Stimulated activated CD4-positive, alpha-beta T cell treated with anti-CD3 and anti-CD28 coated beads, Interleukin-15, amount 100 ng/mL, for 48 hours (primary cell): ENCODE measurements at regions not wholly inside any gene's neighbourhood (a gene's known extent, or its start where the extent isn't known, plus 50 kb on each side); places are given as distances from the start of the nearest gene placed in this dataset.

Experiments
- DNase-seq, 2 donors: peaks; one replicate each; pipeline ENCODE4 v3.0.0-alpha.2; 2020; ENCODE audit warnings: low read depth in 2 of 2

DNA sequence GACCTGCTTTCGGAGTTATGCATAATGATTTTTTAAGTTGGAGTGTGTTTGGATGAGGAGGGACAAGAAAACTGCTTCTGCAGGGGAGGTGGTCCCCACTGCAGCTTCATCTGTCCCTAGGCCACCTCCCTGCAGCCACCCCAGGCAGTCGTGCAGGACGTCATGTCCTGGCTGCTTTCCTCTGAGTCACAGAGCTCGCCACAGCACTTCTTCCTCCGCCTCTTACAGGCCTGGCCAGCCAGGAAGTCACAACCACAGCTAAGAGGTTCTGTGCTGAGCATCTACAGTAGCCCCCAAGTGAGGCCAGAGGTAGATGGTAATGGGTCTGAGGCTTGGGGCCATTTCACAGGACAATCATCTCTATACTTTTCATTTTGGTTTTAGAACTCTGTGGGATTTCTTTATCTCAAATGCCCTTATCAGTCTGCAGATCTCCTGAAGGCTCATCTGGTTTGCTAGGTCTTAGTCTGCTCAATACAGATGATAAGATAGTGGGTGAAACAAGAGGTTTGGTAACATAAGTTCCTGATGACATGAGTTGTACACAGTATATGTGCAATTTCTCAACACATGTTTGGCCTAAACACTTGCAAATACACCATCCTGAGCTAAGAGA, 106.4 kb downstream of the ARF6 start:
- peak; percentile 70 to 77 for DNase-seq

DNA sequence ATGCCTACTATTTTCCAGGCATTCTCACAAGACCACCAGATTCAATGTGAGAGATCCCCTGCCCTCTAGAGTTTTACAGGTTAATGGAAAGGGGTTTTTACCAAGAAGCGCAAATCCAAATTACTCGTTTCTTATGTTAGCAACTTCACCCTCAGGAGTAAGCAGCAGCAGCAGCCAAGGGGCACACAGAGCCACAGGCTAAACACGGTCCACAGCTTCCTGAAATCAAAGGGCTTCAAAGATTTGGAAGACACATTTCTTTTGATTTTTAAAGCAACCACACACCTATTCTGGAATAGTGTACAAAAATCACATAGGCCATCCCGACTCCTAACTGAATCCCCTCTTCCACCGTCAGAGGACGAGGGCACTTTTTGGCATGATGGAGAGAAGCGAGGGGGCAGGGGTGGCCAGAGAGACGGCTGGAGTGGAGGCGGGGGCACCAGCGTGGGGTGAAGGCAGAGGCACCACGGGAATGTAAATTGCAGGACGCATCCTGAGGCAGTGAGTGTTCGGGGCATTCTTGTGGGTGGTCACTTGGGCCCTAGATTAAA, 107.0 kb downstream of the ARF6 start:
- DNase-seq: no peak

DNA sequence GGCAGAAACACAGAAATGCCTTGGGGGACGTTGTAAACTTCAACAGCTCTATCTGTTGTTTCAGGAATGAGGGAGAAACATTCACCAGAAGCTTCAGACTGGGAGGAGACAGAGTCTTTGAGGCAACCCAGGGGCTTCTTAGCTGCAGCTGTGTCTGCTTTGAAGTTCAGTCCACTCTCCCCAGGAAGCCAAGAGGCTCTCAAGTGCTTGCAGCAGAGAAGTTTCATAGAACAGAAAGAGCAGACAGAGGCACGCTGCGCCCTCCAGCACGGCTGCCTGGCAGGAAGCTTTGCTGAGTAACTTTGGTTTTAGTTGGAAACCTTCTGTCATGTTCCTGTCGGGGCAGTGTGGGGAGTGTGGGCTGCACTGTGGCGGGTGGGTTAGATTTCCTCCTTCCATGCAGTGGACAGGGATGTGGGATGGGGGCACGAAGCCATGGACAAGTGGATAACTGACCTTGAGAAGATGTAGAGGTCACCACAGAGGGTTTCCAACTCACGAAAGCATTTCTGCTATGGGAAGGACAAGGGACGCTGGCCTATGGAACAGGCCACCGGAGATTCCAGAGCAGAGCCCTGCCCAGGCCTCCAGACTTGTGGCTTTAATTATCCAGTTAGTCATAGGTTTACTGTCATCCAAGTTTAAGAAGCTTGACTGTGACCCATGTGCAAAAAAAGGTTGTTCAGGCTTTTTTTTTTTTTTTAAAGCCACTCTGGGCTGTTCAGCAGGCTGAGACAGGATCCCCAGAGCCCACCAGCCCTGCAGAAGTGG, 107.7 kb downstream of the ARF6 start:
- peak; percentile 70 to 77 for DNase-seq

DNA sequence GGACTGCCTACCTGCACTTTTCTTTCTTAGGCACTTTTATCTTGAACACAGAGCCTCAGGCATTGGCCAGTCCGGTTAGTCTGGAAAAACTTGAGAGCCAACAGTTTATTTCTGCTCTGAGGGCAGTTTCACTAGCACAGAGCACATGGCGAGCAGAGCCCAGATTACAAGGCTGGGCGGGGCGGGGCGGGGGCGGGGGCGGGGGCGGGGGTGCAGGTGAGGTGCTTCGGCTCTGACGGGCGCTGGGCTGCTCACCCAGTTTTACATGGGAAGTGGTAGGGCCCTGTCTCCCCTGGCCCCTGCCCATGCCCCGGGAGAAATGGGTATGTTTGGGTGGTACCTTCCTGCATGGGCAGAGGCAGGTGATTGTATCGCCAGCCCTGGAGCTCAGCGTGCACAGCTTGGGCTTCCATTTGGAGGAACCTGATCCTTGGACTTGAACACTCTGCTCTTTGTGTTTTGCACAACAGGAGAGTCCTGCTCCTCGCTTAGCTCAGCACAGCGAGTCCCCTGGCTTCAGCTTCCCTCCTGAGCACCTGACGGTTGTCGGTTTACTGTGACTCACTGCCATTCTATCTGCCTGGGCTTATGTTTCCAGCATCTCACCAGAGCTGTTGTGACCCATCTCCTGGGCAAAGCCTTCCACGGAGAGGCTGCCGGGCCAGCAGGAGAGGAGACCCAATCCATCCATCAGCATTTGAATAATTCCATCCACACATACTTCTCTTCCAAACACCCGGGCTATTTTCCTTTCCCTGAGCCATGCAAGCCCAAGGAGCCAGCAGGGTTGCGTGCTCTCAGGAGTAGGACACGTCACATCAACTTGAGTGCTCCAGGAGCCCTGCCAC, 108.5 kb downstream of the ARF6 start:
- peak; percentile 61 to 73 for DNase-seq

DNA sequence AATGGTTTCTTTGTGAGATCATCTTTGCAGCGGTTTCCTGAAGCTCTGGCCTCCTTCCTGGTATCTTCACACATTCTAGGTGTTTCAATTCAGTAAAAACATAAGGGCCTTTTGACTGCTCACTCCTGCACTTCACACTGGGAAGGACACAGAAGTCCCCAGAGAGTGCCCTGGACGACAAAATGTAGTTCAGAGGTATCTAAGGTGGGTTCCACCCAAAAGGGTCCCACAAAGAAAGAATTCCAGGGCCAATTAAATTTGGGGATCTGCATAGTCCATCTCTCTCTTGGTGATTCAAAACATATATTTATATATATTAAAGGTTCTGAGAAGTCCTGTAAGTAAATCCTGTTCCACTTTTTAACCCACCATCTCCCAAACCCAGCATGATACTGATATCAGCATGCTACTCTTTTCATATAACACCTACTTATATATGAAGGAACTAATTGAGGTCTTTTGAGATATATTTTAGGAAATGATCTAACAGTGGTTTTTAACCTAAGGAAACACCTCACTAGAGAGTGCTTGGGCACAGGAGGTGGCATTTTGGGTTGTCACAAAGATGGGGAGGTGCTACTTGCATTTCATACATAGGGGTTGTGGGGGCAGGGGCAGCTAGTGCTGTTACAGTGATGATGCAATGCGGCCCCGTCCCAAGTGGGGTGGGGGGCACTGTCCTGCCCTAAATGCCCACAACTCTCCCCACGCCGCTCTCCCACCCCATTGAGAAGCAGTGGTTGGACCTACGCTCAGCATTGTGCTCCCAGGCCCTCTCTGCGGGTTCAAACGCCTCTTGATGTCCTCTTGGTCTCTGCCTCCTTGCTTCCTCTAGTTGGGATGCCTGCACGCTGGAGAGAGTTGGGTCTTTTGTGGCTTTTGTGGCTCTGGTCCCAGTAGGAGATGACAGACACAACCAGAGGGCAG, 109.4 kb downstream of the ARF6 start:
- peak; percentile 56 to 61 for DNase-seq

DNA sequence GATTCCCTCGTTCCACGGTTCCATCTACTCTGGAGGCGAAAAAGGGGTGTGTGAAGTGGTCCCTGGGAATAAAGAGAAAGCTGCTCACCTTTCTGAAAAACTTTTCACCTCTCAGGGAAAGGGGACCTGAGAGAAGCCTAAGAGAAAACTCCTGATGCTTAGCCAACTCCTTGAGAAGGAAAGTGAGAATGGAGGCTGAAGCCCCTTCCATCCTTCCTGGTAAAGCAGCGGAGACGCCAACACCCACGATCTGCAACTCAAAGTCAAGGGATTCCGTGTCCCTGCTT, 110.0 kb downstream of the ARF6 start:
- no peak for DNase-seq

DNA sequence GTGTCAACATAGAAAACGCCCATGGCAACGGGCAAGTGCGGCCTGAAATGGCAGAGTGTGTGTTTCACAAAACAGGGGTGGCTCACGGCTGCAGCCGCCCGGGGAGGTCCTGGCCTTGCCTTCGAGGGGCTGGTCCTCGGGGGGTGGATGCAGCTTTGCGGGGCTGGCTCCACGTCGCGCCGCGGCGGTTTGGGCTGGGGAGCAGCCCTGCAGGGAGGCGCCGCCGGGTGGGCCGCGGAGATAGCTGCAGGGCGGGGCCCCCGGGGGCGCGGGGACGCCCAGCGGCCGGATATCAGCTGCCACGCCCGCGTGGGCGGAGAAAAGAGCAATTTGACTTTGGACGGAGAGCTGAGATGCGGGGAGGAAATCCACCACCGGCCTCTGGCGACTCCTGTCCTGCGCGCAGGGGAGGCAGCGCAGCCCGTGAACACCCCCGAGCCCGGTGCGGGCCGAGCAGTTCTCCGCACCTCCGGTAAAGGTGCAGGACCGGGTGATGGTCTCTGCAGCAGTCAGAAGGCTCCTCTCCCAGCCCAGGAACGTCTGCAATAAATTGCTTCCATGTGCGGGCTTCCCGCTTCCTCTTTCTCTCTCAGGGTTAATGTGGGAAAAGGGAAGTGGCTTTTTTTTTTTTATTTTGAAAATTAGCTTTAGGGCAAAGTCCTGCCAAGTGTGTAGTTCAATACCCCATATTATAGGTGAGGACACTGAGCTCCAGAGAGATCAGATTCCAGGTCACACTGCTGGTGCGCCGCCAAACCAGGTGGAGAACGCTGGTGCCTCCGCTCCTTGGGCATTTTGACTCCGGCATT, 110.5 kb downstream of the ARF6 start:
- peak; percentile 66 to 77 for DNase-seq

DNA sequence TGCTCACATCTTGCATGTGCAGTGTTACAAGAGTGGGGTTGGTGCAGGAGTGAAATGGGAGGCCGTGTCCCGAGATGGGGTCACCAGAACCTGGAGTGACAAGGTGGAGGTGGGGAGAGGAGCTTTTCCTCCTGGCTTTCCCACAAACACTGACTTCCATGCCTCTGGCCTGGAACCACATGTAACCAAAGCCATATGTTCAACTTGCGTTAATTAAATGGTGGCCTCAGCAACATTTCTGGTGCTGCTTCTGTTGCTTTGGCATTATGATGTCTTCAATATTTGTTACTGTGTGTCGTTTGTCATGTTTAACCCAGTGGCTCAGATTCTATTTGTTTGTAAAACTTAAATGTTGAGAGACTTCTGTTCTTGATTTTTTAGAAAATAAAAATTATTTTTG, 110.2 kb downstream of the VCPKMT start:
- DNase-seq: no peak

DNA sequence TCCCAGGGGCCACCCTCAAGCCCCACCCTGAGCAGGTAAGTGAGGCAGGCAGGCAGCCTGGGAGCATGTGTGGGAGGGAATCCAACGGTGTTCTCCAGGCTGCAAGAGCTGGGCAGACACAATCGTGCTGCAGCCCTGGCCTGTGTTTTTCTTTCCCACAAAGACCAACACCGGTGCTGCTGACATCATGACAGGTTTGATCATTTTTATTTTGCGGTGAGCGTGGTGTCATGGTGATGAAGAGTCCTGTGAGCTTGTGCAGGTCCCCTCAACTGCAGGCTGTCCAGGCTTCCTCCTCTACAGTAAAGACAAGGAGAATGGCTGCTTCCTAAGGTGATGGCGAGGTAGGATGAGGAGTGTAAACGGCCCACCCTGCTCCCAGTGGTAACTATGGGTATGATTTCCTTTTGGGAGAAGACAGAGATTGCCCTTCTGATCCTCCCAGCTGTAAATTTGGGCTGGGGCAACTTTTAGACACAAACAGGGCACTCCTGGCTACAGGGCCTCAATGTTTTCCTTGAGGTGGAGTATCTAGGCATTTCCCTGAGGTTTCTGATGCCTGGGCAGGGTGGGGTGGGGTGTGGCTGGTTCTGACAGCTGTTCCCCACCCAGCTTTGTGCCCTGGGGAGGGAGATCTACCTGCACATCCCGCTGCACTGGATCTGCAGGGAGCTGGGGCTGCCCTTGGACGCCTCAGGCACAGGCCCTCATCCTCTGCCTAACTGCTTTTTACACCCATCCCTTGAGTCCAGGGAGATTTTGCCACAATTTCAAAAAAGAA, 109.1 kb downstream of the VCPKMT start:
- DNase-seq: no peak

DNA sequence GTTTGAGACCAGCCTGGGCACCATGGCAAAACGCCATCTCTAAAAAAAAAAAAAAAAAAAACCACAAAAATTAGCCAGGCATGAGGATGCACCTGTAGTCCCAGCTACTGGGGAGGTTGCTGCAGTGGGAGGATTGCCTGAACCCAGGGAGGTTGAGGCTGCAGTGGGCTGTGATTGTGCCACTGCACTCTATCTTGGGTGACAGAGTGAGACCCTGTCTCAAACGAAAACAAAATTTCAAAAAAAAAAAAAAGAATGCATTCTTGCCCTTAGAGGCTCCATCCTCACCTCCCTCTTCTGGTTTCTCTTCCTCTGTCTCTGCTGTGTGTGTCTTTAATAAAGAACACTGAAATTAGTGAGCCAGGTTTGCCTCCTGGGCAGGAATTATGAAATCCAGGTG, 107.8 kb downstream of the VCPKMT start:
- no peak for DNase-seq

DNA sequence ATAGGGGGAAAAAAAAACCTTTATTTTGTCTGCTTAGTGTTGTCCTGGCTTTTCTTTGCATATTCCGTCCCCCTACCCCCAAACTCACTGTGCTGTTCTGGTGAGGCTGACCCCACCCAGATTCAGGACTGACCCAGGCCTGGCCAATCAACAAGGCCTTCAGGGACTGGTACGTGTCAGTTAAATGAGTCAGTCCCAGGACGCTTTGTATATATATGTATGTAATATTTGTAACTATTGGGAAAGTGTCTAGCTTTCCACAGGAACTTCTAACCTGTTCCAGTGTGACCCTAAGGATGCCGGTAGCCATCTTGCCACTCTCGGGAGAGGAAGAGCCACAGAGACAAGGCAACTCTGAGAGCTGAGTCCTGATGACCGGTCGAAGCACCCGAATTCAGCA, 107.4 kb downstream of the VCPKMT start:
- DNase-seq: no peak

DNA sequence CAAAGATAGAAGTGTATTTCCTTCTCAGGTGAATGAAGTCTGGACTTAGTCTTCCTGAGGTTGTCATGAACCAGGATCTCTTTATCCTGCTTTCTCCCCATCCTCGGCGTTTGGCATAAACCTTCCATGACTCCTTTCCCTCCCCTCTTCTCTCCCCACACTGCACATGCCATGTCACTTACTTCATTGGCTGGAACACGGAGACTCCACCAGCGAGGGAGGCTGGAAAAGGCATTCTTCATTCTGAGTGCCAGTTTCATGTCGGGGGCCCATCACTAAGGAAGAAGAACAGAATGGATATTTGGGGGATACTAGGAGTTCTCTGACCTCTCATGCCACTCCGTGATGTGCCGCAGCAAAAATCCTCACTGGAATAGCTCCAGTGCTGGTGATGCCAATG, 105.6 kb downstream of the VCPKMT start:
- DNase-seq: no peak

DNA sequence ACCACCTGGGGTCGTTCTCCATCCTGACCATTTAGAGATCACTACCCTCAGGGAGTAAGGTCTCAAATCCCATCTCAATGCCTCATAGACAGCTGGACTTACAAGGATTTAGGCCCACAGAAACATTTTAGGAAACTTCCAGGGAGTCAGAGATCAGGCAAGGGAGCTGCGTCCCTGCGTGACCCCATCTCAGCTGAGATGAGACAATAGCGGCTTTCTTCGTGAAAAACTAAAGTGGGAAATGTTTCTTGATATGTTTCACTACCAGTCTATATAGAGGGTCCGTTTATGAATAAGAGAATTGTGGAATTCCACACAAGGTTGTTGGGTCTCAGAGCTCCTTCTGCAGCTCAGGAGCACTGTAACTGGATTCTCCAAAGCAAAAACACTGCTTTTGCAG, 105.1 kb downstream of the VCPKMT start:
- no peak for DNase-seq

DNA sequence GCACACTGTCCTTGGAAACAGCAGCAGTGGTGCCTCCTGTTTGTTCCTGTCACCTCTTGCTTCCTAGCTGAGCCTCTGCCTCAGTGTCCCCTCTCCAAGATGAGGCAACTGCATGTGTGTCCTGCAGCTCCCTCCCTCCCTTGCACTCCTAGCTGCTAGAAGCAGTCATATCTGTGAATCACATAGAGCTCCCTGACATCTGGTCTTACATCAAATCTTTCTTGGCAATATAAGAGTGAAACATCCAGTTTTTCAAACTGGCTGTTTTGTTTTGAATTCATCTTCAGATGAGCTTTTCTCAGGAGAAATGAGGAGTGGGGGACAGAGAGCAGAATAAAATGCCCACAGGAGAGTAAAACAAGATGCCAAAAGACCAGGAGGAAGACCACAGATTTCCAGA, 103.7 kb downstream of the VCPKMT start:
- no peak for DNase-seq

DNA sequence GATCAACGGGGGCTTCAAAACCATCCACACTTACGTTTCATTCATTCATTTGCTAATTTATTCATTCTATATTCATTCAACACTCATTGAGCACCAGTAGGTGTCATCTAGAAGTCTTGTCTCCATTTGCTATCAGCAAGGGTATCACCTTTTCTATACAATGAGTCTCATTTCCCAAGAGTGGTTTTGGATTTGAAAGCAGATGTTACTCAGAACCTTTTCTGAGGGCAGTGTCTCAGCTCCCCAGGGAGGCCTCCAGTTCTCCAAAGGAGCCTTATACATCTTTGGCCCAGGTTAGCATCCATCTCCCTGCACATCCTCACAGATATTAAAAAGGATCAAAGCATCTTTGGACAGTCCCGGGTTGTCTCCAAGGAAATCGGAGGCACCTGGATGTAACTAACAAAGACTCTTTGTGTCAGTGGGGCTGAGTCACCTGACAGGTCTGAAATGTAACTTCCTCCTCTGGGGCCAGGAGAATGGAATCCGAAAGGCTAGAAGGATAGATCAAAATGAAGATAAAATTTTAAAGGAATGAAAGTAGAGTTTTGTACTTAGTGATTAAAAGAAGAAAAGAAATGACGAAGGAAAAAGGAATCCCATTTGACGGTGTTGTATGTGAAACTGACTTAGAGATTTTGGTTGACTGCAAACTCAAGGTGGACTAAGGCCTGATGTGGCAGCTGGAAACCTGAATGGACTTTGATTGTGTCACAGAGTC, 103.0 kb downstream of the VCPKMT start:
- DNase-seq: no peak

DNA sequence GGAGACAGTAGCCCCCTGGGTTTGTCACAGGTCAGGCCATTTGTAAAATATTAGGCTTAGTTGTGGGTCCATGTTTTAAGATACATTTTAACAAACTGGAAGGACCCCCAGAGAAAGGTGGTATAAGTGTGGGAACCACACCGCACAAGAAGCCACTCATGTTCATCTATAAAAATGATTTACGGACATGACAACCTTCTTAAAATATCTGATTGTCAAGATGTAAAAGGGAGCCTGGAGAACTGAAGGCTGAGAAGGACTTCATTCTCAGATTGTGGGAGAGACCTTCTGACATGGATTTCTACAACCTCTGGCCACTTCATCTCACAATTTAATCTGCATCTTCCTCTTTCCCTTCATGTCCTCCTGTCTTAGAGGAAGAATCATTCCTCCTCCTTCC, 102.4 kb downstream of the VCPKMT start:
- DNase-seq: no peak

DNA sequence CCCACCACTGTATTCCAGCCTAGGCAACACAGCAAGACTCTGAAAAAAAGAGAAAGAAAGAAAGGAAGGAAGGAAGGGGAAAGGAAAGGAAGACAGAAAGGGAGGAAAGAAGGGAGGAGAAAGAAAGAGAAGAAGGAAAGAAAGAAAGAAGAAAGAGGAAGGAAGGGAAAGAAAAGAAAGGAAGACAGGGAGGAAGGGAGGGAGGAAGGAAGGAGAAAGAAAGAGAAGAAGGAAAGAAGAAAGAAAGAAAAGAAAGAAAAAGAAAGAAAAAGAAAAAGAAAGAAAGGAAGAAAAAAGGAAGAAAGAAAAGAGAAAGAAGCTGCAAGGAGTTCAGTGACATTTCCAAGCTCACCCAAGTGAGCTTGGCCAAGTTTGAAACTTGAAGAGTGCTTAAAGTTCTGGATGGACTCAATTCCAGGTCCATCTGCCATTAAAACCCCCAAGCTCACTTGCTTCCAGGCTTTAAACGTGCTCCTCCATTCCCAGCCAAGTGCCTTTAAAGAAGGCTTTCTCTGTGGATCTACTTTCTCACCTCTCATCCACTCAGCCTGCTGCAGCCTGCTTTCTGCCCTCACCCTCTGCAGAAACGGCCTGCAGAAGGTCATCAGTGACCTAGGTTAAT, 101.5 kb downstream of the VCPKMT start:
- DNase-seq: no peak

DNA sequence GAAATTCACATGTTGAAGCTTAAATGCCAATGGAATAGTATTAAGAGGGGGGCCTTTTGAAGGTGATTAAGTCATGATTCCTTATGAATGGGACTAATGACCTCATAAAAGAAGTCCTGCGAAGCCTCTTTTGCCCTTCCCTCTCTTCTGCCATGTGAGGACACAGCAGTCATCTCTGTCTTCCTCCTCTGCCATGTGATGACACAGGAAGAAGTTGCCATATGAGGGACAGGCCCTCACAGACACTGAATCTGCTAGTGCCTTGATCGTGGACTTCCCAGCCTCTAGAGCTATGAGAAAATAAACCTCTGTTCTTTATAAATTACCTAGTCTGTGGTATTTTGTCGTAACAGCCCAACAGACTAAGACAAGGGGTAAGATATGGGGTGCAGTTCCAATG, 100.7 kb downstream of the VCPKMT start:
- DNase-seq: no peak
